HG03103 (cell line): ENCODE measurements at regions not wholly inside any gene's neighbourhood (a gene's known extent, or its start where the extent isn't known, plus 50 kb on each side); places are given as distances from the start of the nearest gene placed in this dataset.
"Not testable (repeated sequence)": the region's sequence is repeated elsewhere in the genome, so short reads cannot be mapped to it uniquely, and the experiment has no call there.

Experiments used
- ATAC-seq: cut with Tn5 transposase; IDR thresholded peaks from one replicate; pipeline ENCODE4 v1.9.1; 2021; ENCODE audit warnings: low read depth; ENCODE audit not compliant: unreplicated experiment

- no peak for ATAC-seq
These were observed 218.9 kb downstream of the MID1IP1 start for GRCh38 chrX:39020051-39020669.

GRCh38 chrX:39022106-39022505 is 220.8 kb downstream of the MID1IP1 start:
- ATAC-seq, result no peak

GRCh38 chrX:39029221-39029620 is 228.0 kb downstream of the MID1IP1 start:
- ATAC-seq, result no peak

- ATAC-seq, result no peak
These were observed 229.4 kb downstream of the MID1IP1 start for GRCh38 chrX:39030636-39031035.

GRCh38 chrX:39039890-39040289 is 238.6 kb downstream of the MID1IP1 start:
- no peak for ATAC-seq

- no peak for ATAC-seq
These were observed 242.7 kb downstream of the MID1IP1 start for GRCh38 chrX:39043838-39044550.

GRCh38 chrX:39047174-39047573 is 245.9 kb downstream of the MID1IP1 start:
- no peak for ATAC-seq

- no peak for ATAC-seq
These were observed 248.7 kb downstream of the MID1IP1 start for GRCh38 chrX:39049975-39050374.

GRCh38 chrX:39050427-39050826 is 249.2 kb downstream of the MID1IP1 start:
- ATAC-seq, result no peak

- no peak for ATAC-seq
These were observed 251.5 kb downstream of the MID1IP1 start for GRCh38 chrX:39052751-39053150.

GRCh38 chrX:39058724-39059123 is 257.5 kb downstream of the MID1IP1 start:
- ATAC-seq, result no peak

GRCh38 chrX:39059866-39060265 is 258.6 kb downstream of the MID1IP1 start:
- no peak for ATAC-seq

- ATAC-seq, result no peak
These were observed 261.8 kb downstream of the MID1IP1 start for GRCh38 chrX:39063037-39063436.

- no peak for ATAC-seq
These were observed 262.4 kb downstream of the MID1IP1 start for GRCh38 chrX:39063702-39064101.

GRCh38 chrX:39065051-39065871 is 264.0 kb downstream of the MID1IP1 start:
- ATAC-seq, result no peak

- ATAC-seq, result no peak
These were observed 266.6 kb downstream of the MID1IP1 start for GRCh38 chrX:39067866-39068265.

GRCh38 chrX:39068634-39069033 is 267.4 kb downstream of the MID1IP1 start:
- ATAC-seq, result not testable (repeated sequence)

GRCh38 chrX:39070009-39070408 is 268.8 kb downstream of the MID1IP1 start:
- no peak for ATAC-seq

GRCh38 chrX:39073131-39073530 is 271.9 kb downstream of the MID1IP1 start:
- no peak for ATAC-seq

GRCh38 chrX:39096599-39096998 is 295.3 kb downstream of the MID1IP1 start:
- ATAC-seq, result no peak

GRCh38 chrX:39104745-39105144 is 303.5 kb downstream of the MID1IP1 start:
- ATAC-seq, result no peak
